Activated CD4-positive, alpha-beta T cell treated with anti-CD3 and anti-CD28 coated beads, Interleukin-2, Interleukin-6, amounts not matched to agents 100 ng/mL and 50 ng/mL, durations not matched to agents 16 hours and 8 hours (primary cell): ENCODE measurements at regions not wholly inside any gene's neighbourhood (a gene's known extent, or its start where the extent isn't known, plus 50 kb on each side); places are given as distances from the start of the nearest gene placed in this dataset.

Source experiments
- DNase-seq: peaks from one replicate; pipeline ENCODE4 v3.0.0-alpha.2; 2020

- DNase-seq, result no peak
Observed at GRCh38 chr21:14609274-14609673, 63.2 kb upstream of the SAMSN1 start.

GRCh38 chr21:14607262-14607661 is 61.1 kb upstream of the SAMSN1 start:
- DNase-seq, result no peak

- DNase-seq, result no peak
Observed at GRCh38 chr21:14603202-14603601, 57.1 kb upstream of the SAMSN1 start.

GRCh38 chr21:14602382-14602958 is 56.4 kb upstream of the SAMSN1 start:
- DNase-seq, result no peak

- DNase-seq, result no peak
Observed at GRCh38 chr21:14600569-14601297, 54.6 kb upstream of the SAMSN1 start.

GRCh38 chr21:14598065-14598464 is 52.0 kb upstream of the SAMSN1 start:
- no peak for DNase-seq
